K562 (cell line): ENCODE measurements at regions not wholly inside any gene's neighbourhood (a gene's known extent, or its start where the extent isn't known, plus 50 kb on each side); places are given as distances from the start of the nearest gene placed in this dataset.

Experiments
- ATAC-seq: fragments of 200-7000 bp; cut with Tn5 transposase; 3 replicates; pipeline ENCODE4 v1.9.1; 2020; ENCODE audit warnings: moderate library complexity
- BruUV-seq: library from RNA; stranded (reverse); fragments of 400-500 nt; replicated peaks from 2 replicates; lab custom pipeline; 2021; lab: Mats Ljungman, UMichigan
- CTCF ChIA-PET: fragments of 300-600 bp; formaldehyde crosslinking; extraction: SDS; loops from one replicate; lab custom pipeline; 2021; ENCODE audit warnings: low intra/inter-chr PET ratio; lab: Yijun Ruan, JAX
- POLR2A ChIA-PET: fragments of 300-600, 350-650 bp; sonication (Branson Sonifier 250); formaldehyde crosslinking; extraction: SDS; loops from one replicate; lab custom pipeline; 2021; ENCODE audit warnings: antibody characterized with exemption, inconsistent platforms; lab: Yijun Ruan, JAX
- DNase-seq, 4 experiments: peaks; one replicate each; pipeline versions ENCODE4 v3.0.0 to v3.0.0-alpha.2; 2011 to 2018; ENCODE audit warnings: low spot score in 3 of 4, mixed read lengths in 3 of 4; ENCODE audit errors: extremely low read depth in 1 of 4
- FAIRE-seq: peaks from 2 replicates; lab custom pipeline; 2011; peaks lifted over from hg19 to GRCh38; lab: Jason Lieb, UNC
- H2AFZ ChIP-seq: 2 replicates; pipeline ENCODE4 v1.6.0; 2011; ENCODE audit warnings: low read depth, low read length, control low read depth, inconsistent platforms
- H3K27ac ChIP-seq: fragments of 200-600 bp; 3 replicates; pipeline ENCODE4 v1.8.0; 2011; ENCODE audit warnings: low read depth, mild to moderate bottlenecking, control low read depth, inconsistent platforms, low read length, moderate library complexity, mixed read lengths; ENCODE audit errors: extremely low read depth
- H3K27me3 ChIP-seq, 2 experiments: fragments of 300-600 bp in 1 of 2; 2 replicates in 1 of 2; 3 replicates in 1 of 2; pipeline versions ENCODE4 v1.6.0 to v1.8.0; 2011; ENCODE audit warnings: inconsistent platforms in 2 of 2, low read length in 2 of 2, mild to moderate bottlenecking in 1 of 2, mixed read lengths in 1 of 2, moderate library complexity in 1 of 2; ENCODE audit not compliant: control insufficient read depth in 2 of 2, insufficient read depth in 2 of 2
- H3K36me3 ChIP-seq: fragments of 300-600 bp; 3 replicates; pipeline ENCODE4 v1.8.0; 2011; ENCODE audit warnings: mild to moderate bottlenecking, low read length, inconsistent platforms; ENCODE audit not compliant: control insufficient read depth, insufficient read depth
- H3K4me1 ChIP-seq, 2 experiments: fragments of 200-600 bp in 1 of 2; replicated peaks in 1 of 2; 2 replicates in 1 of 2; 3 replicates in 1 of 2; pipeline versions ENCODE4 v1.5.1 to v1.8.0; 2011; ENCODE audit warnings: inconsistent platforms in 2 of 2, low read length in 2 of 2, mild to moderate bottlenecking in 1 of 2, mixed read lengths in 1 of 2, moderate library complexity in 1 of 2; ENCODE audit not compliant: control insufficient read depth in 2 of 2, insufficient read depth in 2 of 2
- H3K4me2 ChIP-seq: 2 replicates; pipeline ENCODE4 v1.6.1; 2011; ENCODE audit warnings: low read length, control low read depth, inconsistent platforms, mixed read lengths; ENCODE audit not compliant: insufficient read depth
- H3K4me3 ChIP-seq: fragments of 200-600 bp; sonication (generic), shearing (Covaris generic); 2 replicates; pipeline ENCODE4 v1.5.1; 2016; ENCODE audit warnings: control low read depth, inconsistent platforms
- H3K79me2 ChIP-seq: fragments of 200-600 bp; 3 replicates; pipeline ENCODE4 v1.8.0; 2011; ENCODE audit warnings: low read length, inconsistent platforms; ENCODE audit not compliant: control insufficient read depth, insufficient read depth
- H3K9ac ChIP-seq, 2 experiments: 2 replicates each; pipeline versions ENCODE4 v1.6.0 to v1.6.1; 2011; ENCODE audit warnings: low read depth in 2 of 2, low read length in 2 of 2, control low read depth in 1 of 2, inconsistent platforms in 1 of 2, mild to moderate bottlenecking in 1 of 2, mixed read lengths in 1 of 2; ENCODE audit not compliant: insufficient read depth in 1 of 2
- H3K9me1 ChIP-seq: one replicate; pipeline ENCODE4 v1.6.0; 2011; ENCODE audit warnings: inconsistent platforms, mild to moderate bottlenecking, low read length, moderate library complexity; ENCODE audit not compliant: control insufficient read depth, insufficient read depth
- H3K9me3 ChIP-seq: replicated peaks from 2 replicates; pipeline ENCODE4 v1.5.1; 2011; ENCODE audit warnings: low read depth, low read length, inconsistent platforms; ENCODE audit not compliant: control insufficient read depth, insufficient read depth
- H4K20me1 ChIP-seq: replicated peaks from 2 replicates; pipeline ENCODE4 v1.6.1; 2011; ENCODE audit warnings: low read length, inconsistent platforms, mixed read lengths; ENCODE audit not compliant: control insufficient read depth, insufficient read depth
- CBFB ChIP-seq: sonication (generic); formaldehyde crosslinking; IDR thresholded peaks from 2 replicates; pipeline ENCODE4 v1.4.0; 2020; ENCODE audit warnings: mild to moderate bottlenecking, missing genetic modification reagents
- EHMT2 ChIP-seq: fragments of 450-650 bp; IDR thresholded peaks from 2 replicates; pipeline ENCODE4 v1.6.1; 2018; ENCODE audit warnings: antibody characterized with exemption
- HMBOX1 ChIP-seq: sonication (generic); IDR thresholded peaks from 2 replicates; pipeline ENCODE4 v1.6.1; 2016
- NFATC3 ChIP-seq: fragments of 450-650 bp; IDR thresholded peaks from 2 replicates; pipeline ENCODE4 v1.6.1; 2017; ENCODE audit warnings: mild to moderate bottlenecking
- POLR2H ChIP-seq: IDR thresholded peaks from 2 replicates; pipeline ENCODE4 v1.6.1; 2016; ENCODE audit warnings: missing genetic modification characterization, low read depth, mild to moderate bottlenecking, control low read depth, missing compliant biosample characterization, moderate library complexity
- TEAD4 ChIP-seq, 2 experiments: sonication (generic) in 1 of 2; formaldehyde crosslinking in 1 of 2; IDR thresholded peaks; 2 replicates each; pipeline versions ENCODE4 v1.6.1 to v1.8.0; 2012 to 2022; ENCODE audit warnings: borderline replicate concordance in 1 of 2, inconsistent platforms in 1 of 2, low read length in 1 of 2, mild to moderate bottlenecking in 1 of 2, missing genetic modification reagents in 1 of 2
- THAP12 ChIP-seq: fragments of 250-450 bp; sonication (Bioruptor Pico); IDR thresholded peaks from 2 replicates; pipeline ENCODE4 v1.9.0; 2021; ENCODE audit warnings: mild to moderate bottlenecking, inconsistent platforms
- WGBS: fragments of 100-300 bp; shearing (Covaris generic); methylation state at CpG from one replicate; pipeline ENCODE4 v1.1.6; 2016; ENCODE audit warnings: low coverage, mixed read lengths; ENCODE audit not compliant: insufficient coverage; ENCODE audit errors: missing lambda C conversion rate; 5-methylcytosine and 5-hydroxymethylcytosine counted together
- in situ Hi-C: fragments of 300-500 bp; cut with MboI; formaldehyde crosslinking; loops from 4 replicates; pipeline ENCODE4 v1.15.0; 2018; ENCODE audit warnings: inconsistent platforms, mixed read lengths
- intact Hi-C: fragments of 100-400 bp; cut with micrococcal nuclease; formaldehyde crosslinking; loops from 2 replicates; pipeline ENCODE4 v1.14.2; 2022

DNA sequence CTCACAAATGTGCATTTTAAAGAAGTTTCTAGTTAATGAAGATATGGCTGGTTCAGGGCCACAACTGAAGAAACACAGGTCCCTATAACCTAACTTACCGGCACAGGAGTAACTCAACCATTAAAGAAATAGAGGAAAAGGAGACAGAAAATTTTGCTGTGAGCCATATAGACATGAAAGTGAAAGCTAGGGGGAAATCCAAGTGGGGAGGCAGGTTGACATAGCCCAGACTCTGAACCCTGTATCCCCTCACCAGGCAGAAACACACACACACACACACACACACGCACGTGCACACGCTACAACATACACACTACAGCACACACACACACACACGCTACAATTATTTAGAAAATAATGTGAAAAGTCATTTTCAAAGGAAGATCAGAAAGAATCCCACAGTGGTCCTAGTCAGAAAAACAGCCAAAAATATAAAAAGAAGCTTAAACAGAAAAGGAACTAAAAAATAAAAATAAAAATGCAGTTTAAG, 856.4 kb upstream of the CDH6 start:
- H3K4me1 ChIP-seq, result no peaks in the 10 kb centered on the region
- H4K20me1 ChIP-seq, result no peaks in the 10 kb centered on the region
- FAIRE-seq (peak; percentile 40), ATAC-seq (no peak), DNase-seq (no peak)
- H2AFZ ChIP-seq, result no peak overlapping the region
- no peaks in the 10 kb centered on the region for H3K36me3 ChIP-seq
- in situ Hi-C loops, result no loop called here
- no peaks in the 10 kb centered on the region for H3K9me3 ChIP-seq
- BruUV-seq, result no TSS peak
- 1% methylated on average over 5 of the region's 5 CpGs for WGBS
- no peak overlapping the region for H3K9ac ChIP-seq
- POLR2A ChIA-PET, result no interaction called here
- H3K27me3 ChIP-seq, result no peaks in the 10 kb centered on the region
- no peak for TF ChIP-seq NFATC3
- no peak for TF ChIP-seq POLR2H (tag)
- no peak for TF ChIP-seq THAP12 (CRISPR knock-in tag)
- no peak for TF ChIP-seq CBFB (CRISPR knock-in tag)
- TF ChIP-seq EHMT2, result no peak
- no peak for TF ChIP-seq TEAD4 (IDR thresholded peaks at IDR 0.05; ENCODE audit: low read length)
- no peak for TF ChIP-seq TEAD4 (CRISPR knock-in tag; IDR thresholded peaks at IDR 0.05; ENCODE audit: borderline replicate concordance)
- no peak for TF ChIP-seq HMBOX1
- no peaks in the 10 kb centered on the region for H3K79me2 ChIP-seq
- H3K27ac ChIP-seq, result no peak overlapping the region
- CTCF ChIA-PET, result no interaction called here
- no peak overlapping the region for H3K4me3 ChIP-seq
- no peak overlapping the region for H3K4me2 ChIP-seq
- intact Hi-C loops, result no loop called here
- H3K9me1 ChIP-seq, result no peaks in the 10 kb centered on the region
